Activated CD4-positive, alpha-beta T cell treated with anti-CD3 and anti-CD28 coated beads, Interleukin-2, amount 50 U/mL, for 1 hour (primary cell): ENCODE measurements at regions not wholly inside any gene's neighbourhood (a gene's known extent, or its start where the extent isn't known, plus 50 kb on each side); places are given as distances from the start of the nearest gene placed in this dataset.

Experiments
- DNase-seq: peaks from one replicate; pipeline ENCODE4 v3.0.0-alpha.2; 2020

- no peak for DNase-seq
Measured at GRCh38 chr6:95364016-95364604, 213.2 kb upstream of the MANEA start.

GRCh38 chr6:95365454-95365853, 211.9 kb upstream of the MANEA start:
- DNase-seq: no peak

GRCh38 chr6:95366414-95366813, 210.9 kb upstream of the MANEA start:
- no peak for DNase-seq

GRCh38 chr6:95383878-95384277, 193.5 kb upstream of the MANEA start:
- DNase-seq: no peak

- no peak for DNase-seq
Measured at GRCh38 chr6:95384988-95385387, 192.3 kb upstream of the MANEA start.

GRCh38 chr6:95387845-95388244, 189.5 kb upstream of the MANEA start:
- no peak for DNase-seq

GRCh38 chr6:95404777-95405176, 172.6 kb upstream of the MANEA start:
- DNase-seq: no peak

GRCh38 chr6:95408111-95408510, 169.2 kb upstream of the MANEA start:
- no peak for DNase-seq

GRCh38 chr6:95410168-95410567, 167.2 kb upstream of the MANEA start:
- no peak for DNase-seq

- no peak for DNase-seq
Measured at GRCh38 chr6:95413789-95414188, 163.5 kb upstream of the MANEA start.

GRCh38 chr6:95417856-95418255, 159.5 kb upstream of the MANEA start:
- no peak for DNase-seq

- no peak for DNase-seq
Measured at GRCh38 chr6:95420792-95421191, 156.5 kb upstream of the MANEA start.

- DNase-seq: no peak
Measured at GRCh38 chr6:95423331-95423730, 154.0 kb upstream of the MANEA start.

- DNase-seq: peak; percentile 38
Measured at GRCh38 chr6:95431637-95432228, 145.6 kb upstream of the MANEA start.

GRCh38 chr6:95439741-95440140, 137.6 kb upstream of the MANEA start:
- DNase-seq: no peak

- DNase-seq: no peak
Measured at GRCh38 chr6:95448208-95448607, 129.1 kb upstream of the MANEA start.

- DNase-seq: no peak
Measured at GRCh38 chr6:95469511-95469910, 107.8 kb upstream of the MANEA start.

GRCh38 chr6:95478941-95479340, 98.4 kb upstream of the MANEA start:
- DNase-seq: no peak

GRCh38 chr6:95487817-95488216, 89.5 kb upstream of the MANEA start:
- DNase-seq: no peak

- DNase-seq: no peak
Measured at GRCh38 chr6:95489185-95489863, 88.0 kb upstream of the MANEA start.

GRCh38 chr6:95496769-95497426, 80.4 kb upstream of the MANEA start:
- no peak for DNase-seq

GRCh38 chr6:95501032-95501904, 76.1 kb upstream of the MANEA start:
- no peak for DNase-seq

GRCh38 chr6:95503568-95503967, 73.8 kb upstream of the MANEA start:
- DNase-seq: no peak
